GM12878 (cell line): ENCODE measurements at regions not wholly inside any gene's neighbourhood (a gene's known extent, or its start where the extent isn't known, plus 50 kb on each side); places are given as distances from the start of the nearest gene placed in this dataset.

ENCODE experiments used
- ATAC-seq: fragments of 200-7000 bp; cut with Tn5 transposase; 3 replicates; pipeline ENCODE4 v1.9.1; 2020; ENCODE audit warnings: mild to moderate bottlenecking, moderate library complexity
- BruUV-seq: library from RNA; stranded (reverse); fragments of 400-500 nt; replicated peaks from 2 replicates; lab custom pipeline; 2021; lab: Mats Ljungman, UMichigan
- CTCF ChIA-PET: fragments of 300-600 bp; sonication (Branson Sonifier 250); formaldehyde crosslinking; extraction: SDS; loops from one replicate; lab custom pipeline; 2021; ENCODE audit warnings: inconsistent platforms; lab: Yijun Ruan, JAX
- POLR2A ChIA-PET: fragments of 350-600 bp; formaldehyde crosslinking; extraction: SDS; loops from one replicate; lab custom pipeline; 2021; ENCODE audit warnings: inconsistent platforms; lab: Charles Lee
- RAD21 ChIA-PET: fragments of 300-600 bp; sonication (Branson Sonifier 250); formaldehyde crosslinking; loops from one replicate; lab custom pipeline; 2023; ENCODE audit warnings: antibody characterized with exemption; ENCODE audit not compliant: unreplicated experiment; lab: Charles Lee
- SMC1A ChIA-PET: fragments of 300-600 bp; sonication (Branson Sonifier 250); formaldehyde crosslinking; loops from one replicate; lab custom pipeline; 2023; ENCODE audit not compliant: unreplicated experiment, uncharacterized antibody; lab: Charles Lee
- DNase-seq: peaks from one replicate; pipeline ENCODE4 v3.0.0-alpha.2; 2011; ENCODE audit warnings: low read depth, low spot score
- FAIRE-seq: peaks from 3 replicates; lab custom pipeline; 2011; peaks lifted over from hg19 to GRCh38; lab: Jason Lieb, UNC
- H2AFZ ChIP-seq: 2 replicates; pipeline ENCODE4 v1.6.0; 2011; ENCODE audit warnings: low read depth, low read length, control low read depth; ENCODE audit not compliant: control insufficient read depth
- H3K27ac ChIP-seq: 2 replicates; pipeline ENCODE4 v1.5.1; 2011; ENCODE audit warnings: control low read depth; ENCODE audit not compliant: control insufficient read depth, insufficient read depth
- H3K27me3 ChIP-seq, 2 experiments: replicated peaks in 1 of 2; 2 replicates each; pipeline versions ENCODE4 v1.6.0 to v1.6.1; 2011; ENCODE audit warnings: low read length in 1 of 2; ENCODE audit not compliant: control insufficient read depth in 2 of 2, insufficient read depth in 2 of 2
- H3K36me3 ChIP-seq, 2 experiments: 2 replicates each; pipeline ENCODE4 v1.5.1; 2011; ENCODE audit warnings: low read length in 1 of 2; ENCODE audit not compliant: control insufficient read depth in 2 of 2, insufficient read depth in 2 of 2
- H3K4me1 ChIP-seq: 2 replicates; pipeline ENCODE4 v1.6.1; 2011; ENCODE audit warnings: mild to moderate bottlenecking, low read length, moderate library complexity, mixed read lengths; ENCODE audit not compliant: control insufficient read depth, insufficient read depth
- H3K4me2 ChIP-seq: 2 replicates; pipeline ENCODE4 v1.6.0; 2011; ENCODE audit warnings: control low read depth; ENCODE audit not compliant: control insufficient read depth, insufficient read depth
- H3K4me3 ChIP-seq: fragments of 200-600 bp; sonication (generic); 2 replicates; pipeline ENCODE4 v1.5.1; 2016
- H3K79me2 ChIP-seq: 2 replicates; pipeline ENCODE4 v1.6.0; 2011; ENCODE audit warnings: low read length; ENCODE audit not compliant: control insufficient read depth, insufficient read depth
- H3K9ac ChIP-seq: 2 replicates; pipeline ENCODE4 v1.8.0; 2011; ENCODE audit warnings: low read length, control low read depth, mixed read lengths; ENCODE audit not compliant: control insufficient read depth, insufficient read depth
- H3K9me3 ChIP-seq: replicated peaks from 3 replicates; pipeline ENCODE4 v1.5.1; 2011; ENCODE audit warnings: mild to moderate bottlenecking, low read length; ENCODE audit not compliant: control insufficient read depth, insufficient read depth
- H4K20me1 ChIP-seq: 2 replicates; pipeline ENCODE4 v1.6.0; 2011; ENCODE audit not compliant: control insufficient read depth, insufficient read depth
- CBFB ChIP-seq: IDR thresholded peaks from 2 replicates; pipeline ENCODE4 v1.6.1; 2016; ENCODE audit warnings: antibody characterized with exemption, low read depth
- CEBPB ChIP-seq, 2 experiments: fragments of 150-350 bp in 1 of 2; IDR thresholded peaks; 2 replicates each; pipeline ENCODE4 v1.6.1; 2012 to 2014; ENCODE audit warnings: low read depth in 2 of 2, low read length in 2 of 2, borderline replicate concordance in 1 of 2, inconsistent platforms in 1 of 2
- CREM ChIP-seq: IDR thresholded peaks from 2 replicates; pipeline ENCODE4 v1.6.1; 2014; ENCODE audit warnings: antibody characterized with exemption, low read depth
- ETV6 ChIP-seq, 2 experiments: fragments of 450-650 bp in 1 of 2; IDR thresholded peaks in 1 of 2; conservative IDR thresholded peaks in 1 of 2; 2 replicates each; pipeline ENCODE4 v1.6.1; 2014; ENCODE audit warnings: antibody characterized with exemption in 1 of 2, borderline replicate concordance in 1 of 2, low read depth in 1 of 2, mild to moderate bottlenecking in 1 of 2, moderate library complexity in 1 of 2
- IKZF1 ChIP-seq: fragments of 450-650 bp; conservative IDR thresholded peaks from 2 replicates; pipeline ENCODE4 v1.6.1; 2017; ENCODE audit warnings: antibody characterized with exemption, mild to moderate bottlenecking
- JUNB ChIP-seq: IDR thresholded peaks from 2 replicates; pipeline ENCODE4 v1.6.1; 2016; ENCODE audit warnings: antibody characterized with exemption, mild to moderate bottlenecking
- MEF2B ChIP-seq: fragments of 450-650 bp; IDR thresholded peaks from 2 replicates; pipeline ENCODE4 v1.6.1; 2018; ENCODE audit warnings: mild to moderate bottlenecking, moderate library complexity; ENCODE audit not compliant: partially characterized antibody, poor library complexity, severe bottlenecking
- MLLT1 ChIP-seq: fragments of 450-650 bp; IDR thresholded peaks from 2 replicates; pipeline ENCODE4 v1.6.1; 2016; ENCODE audit warnings: mild to moderate bottlenecking
- NFIC ChIP-seq: IDR thresholded peaks from 2 replicates; pipeline ENCODE4 v1.6.1; 2012; ENCODE audit warnings: low read depth, mild to moderate bottlenecking, inconsistent platforms, low read length, moderate library complexity
- POLR2AphosphoS2 ChIP-seq: IDR thresholded peaks from 2 replicates; pipeline ENCODE4 v1.6.1; 2011; ENCODE audit warnings: low read depth, mild to moderate bottlenecking, low read length, improper control_type of control experiment, moderate library complexity
- RAD21 ChIP-seq: IDR thresholded peaks from 2 replicates; pipeline ENCODE4 v1.6.1; 2011; ENCODE audit warnings: mild to moderate bottlenecking, low read depth, low read length, moderate library complexity; ENCODE audit not compliant: insufficient read depth
- SRF ChIP-seq, 2 experiments: IDR thresholded peaks; 2 replicates each; pipeline ENCODE4 v1.6.1; 2011; ENCODE audit warnings: low read depth in 2 of 2, low read length in 2 of 2, mild to moderate bottlenecking in 1 of 2, moderate library complexity in 1 of 2
- WRNIP1 ChIP-seq: IDR thresholded peaks from 2 replicates; pipeline ENCODE4 v1.6.1; 2011; ENCODE audit warnings: low read depth, low read length, improper control_type of control experiment, borderline replicate concordance
- ZNF217 ChIP-seq: fragments of 450-650 bp; IDR thresholded peaks from 2 replicates; pipeline ENCODE4 v1.6.1; 2017; ENCODE audit warnings: antibody characterized with exemption, mild to moderate bottlenecking
- ZNF274 ChIP-seq: IDR thresholded peaks from one replicate; pipeline ENCODE4 v1.8.0; 2011; ENCODE audit not compliant: insufficient read length, insufficient read depth
- ZNF622 ChIP-seq: fragments of 450-650 bp; IDR thresholded peaks from 2 replicates; pipeline ENCODE4 v1.6.1; 2017; ENCODE audit warnings: mild to moderate bottlenecking, inconsistent platforms
- WGBS: methylation state at CpG from one replicate; pipeline ENCODE4 v1.1.6; 2016; ENCODE audit warnings: low lambda C conversion rate; ENCODE audit not compliant: insufficient replicate concordance, insufficient coverage; ENCODE audit errors: missing lambda C conversion rate; 5-methylcytosine and 5-hydroxymethylcytosine counted together
- in situ Hi-C: fragments of 300-500 bp; cut with MboI; formaldehyde crosslinking; loops from 9 replicates; pipeline ENCODE4 v1.14.3; 2018; ENCODE audit warnings: mixed read lengths
- intact Hi-C: fragments of 100-400 bp; cut with micrococcal nuclease; formaldehyde crosslinking; loops from one replicate; pipeline ENCODE4 v1.14.2; 2022; ENCODE audit not compliant: unreplicated experiment

- Histone ChIP-seq H3K4me1 (peaks cover 22% of the 10 kb centered on the region), H3K4me2 (peak overlapping the region; percentile 12; the same call in 1 of the 2 replicates), H3K27me3 (no peaks in the 10 kb centered on the region), H3K79me2 (peaks cover 1% of the 10 kb centered on the region; the same call in 1 of the 2 replicates), H3K4me3 (no peak overlapping the region), H3K9me3 (peaks cover 10% of the 10 kb centered on the region), H2AFZ (no peak overlapping the region; the same call in 1 of the 2 replicates), H3K9ac (no peak overlapping the region; the same call in 1 of the 2 replicates), H3K36me3 (peaks cover 2 to 7% of the 10 kb centered on the region in 2 experiments; a peak in 3 of 4 replicates), H4K20me1 (no peaks in the 10 kb centered on the region), H3K27ac (peak overlapping the region; percentile 19; the same call in 1 of the 2 replicates)
- WGBS: 88% methylated on average over 1 of the region's 1 CpG
- CTCF ChIA-PET: interaction anchor here (0.6 to 3.1 kb wide), 15 partner anchors 9 to 1761 kb away, joined by 3 to 62 read pairs (median 4); no protein-coding TSS in a partner anchor
- no TSS peak for BruUV-seq
- in situ Hi-C loops: no loop called here
- FAIRE-seq: no peak
- intact Hi-C loops: no loop called here
- POLR2A ChIA-PET: interaction anchor here (0.8 to 1.2 kb wide), 4 partner anchors 9 to 42 kb away, joined by 3 to 10 read pairs (median 3); no protein-coding TSS in a partner anchor
- RAD21 ChIA-PET: interaction anchor here (0.7 to 2.9 kb wide), 12 partner anchors 9 to 70 kb away, joined by 3 to 21 read pairs (median 4); no protein-coding TSS in a partner anchor
- ATAC-seq: no peak
- TF ChIP-seq ZNF274: no peak
- TF ChIP-seq MLLT1: no peak
- SMC1A ChIA-PET: interaction anchor here (0.6 to 3.7 kb wide), 16 partner anchors 9 to 76 kb away, joined by 3 to 57 read pairs (median 4); no protein-coding TSS in a partner anchor
- no peak for DNase-seq
These were observed 236.7 kb upstream of the KLF14 start for GRCh38 chr7:130970696-130971095.

GRCh38 chr7:130971297-130971696 is 237.3 kb upstream of the KLF14 start:
- Histone ChIP-seq H2AFZ (no peak overlapping the region), H3K4me1 (peaks cover 22% of the 10 kb centered on the region), H3K79me2 (peaks cover 1% of the 10 kb centered on the region; the same call in 1 of the 2 replicates), H3K27me3 (no peaks in the 10 kb centered on the region), H3K4me2 (no peak overlapping the region), H3K36me3 (peaks cover 2 to 7% of the 10 kb centered on the region in 2 experiments; a peak in 3 of 4 replicates), H3K9ac (no peak overlapping the region), H3K4me3 (no peak overlapping the region), H3K27ac (no peak overlapping the region), H3K9me3 (peaks cover 10% of the 10 kb centered on the region), H4K20me1 (no peaks in the 10 kb centered on the region)
- POLR2A ChIA-PET: interaction anchor here (1.2 kb wide), 2 partner anchors 23 to 43 kb away, joined by 3 to 10 read pairs; no protein-coding TSS in a partner anchor
- ATAC-seq (no peak), FAIRE-seq (no peak), DNase-seq (no peak)
- in situ Hi-C loops: no loop called here
- CTCF ChIA-PET: interaction anchor here (0.6 to 3.1 kb wide), 13 partner anchors 8 to 1762 kb away, joined by 3 to 62 read pairs (median 4); no protein-coding TSS in a partner anchor
- SMC1A ChIA-PET: interaction anchor here (0.5 to 3.7 kb wide), 16 partner anchors 9 to 349 kb away, joined by 3 to 57 read pairs (median 4); no protein-coding TSS in a partner anchor
- 94% methylated on average over 4 of the region's 4 CpGs for WGBS
- no TSS peak for BruUV-seq
- RAD21 ChIA-PET: interaction anchor here (1.0 to 2.9 kb wide), 8 partner anchors 10 to 69 kb away, joined by 3 to 21 read pairs (median 4); no protein-coding TSS in a partner anchor
- intact Hi-C loops: no loop called here
- TF ChIP-seq POLR2AphosphoS2 (no peak), CREM (no peak), WRNIP1 (no peak), SRF (IDR thresholded peaks at IDR 0.05; ENCODE audit: low read depth in 2 of 2, low read length in 2 of 2) (no peak), CEBPB (IDR thresholded peaks at IDR 0.05; ENCODE audit: borderline replicate concordance in 1 of 2, low read depth in 2 of 2, low read length in 2 of 2) (no peak), JUNB (no peak), MEF2B (no peak), NFIC (no peak), ETV6 (conservative IDR thresholded peaks at IDR 0.05 in 1 of 2, IDR thresholded peaks at IDR 0.05 in 1 of 2; ENCODE audit: borderline replicate concordance in 1 of 2, low read depth in 1 of 2) (no peak), RAD21 (no peak), CBFB (no peak), ZNF622 (no peak), ZNF217 (no peak), IKZF1 (no peak)
